NCI-H774 (cell line): ENCODE measurements at regions not wholly inside any gene's neighbourhood (a gene's known extent, or its start where the extent isn't known, plus 50 kb on each side); places are given as distances from the start of the nearest gene placed in this dataset.

Source experiments
- DNase-seq: peaks from one replicate; lab custom pipeline; 2025; lab: John Stamatoyannopoulos, UW

DNA sequence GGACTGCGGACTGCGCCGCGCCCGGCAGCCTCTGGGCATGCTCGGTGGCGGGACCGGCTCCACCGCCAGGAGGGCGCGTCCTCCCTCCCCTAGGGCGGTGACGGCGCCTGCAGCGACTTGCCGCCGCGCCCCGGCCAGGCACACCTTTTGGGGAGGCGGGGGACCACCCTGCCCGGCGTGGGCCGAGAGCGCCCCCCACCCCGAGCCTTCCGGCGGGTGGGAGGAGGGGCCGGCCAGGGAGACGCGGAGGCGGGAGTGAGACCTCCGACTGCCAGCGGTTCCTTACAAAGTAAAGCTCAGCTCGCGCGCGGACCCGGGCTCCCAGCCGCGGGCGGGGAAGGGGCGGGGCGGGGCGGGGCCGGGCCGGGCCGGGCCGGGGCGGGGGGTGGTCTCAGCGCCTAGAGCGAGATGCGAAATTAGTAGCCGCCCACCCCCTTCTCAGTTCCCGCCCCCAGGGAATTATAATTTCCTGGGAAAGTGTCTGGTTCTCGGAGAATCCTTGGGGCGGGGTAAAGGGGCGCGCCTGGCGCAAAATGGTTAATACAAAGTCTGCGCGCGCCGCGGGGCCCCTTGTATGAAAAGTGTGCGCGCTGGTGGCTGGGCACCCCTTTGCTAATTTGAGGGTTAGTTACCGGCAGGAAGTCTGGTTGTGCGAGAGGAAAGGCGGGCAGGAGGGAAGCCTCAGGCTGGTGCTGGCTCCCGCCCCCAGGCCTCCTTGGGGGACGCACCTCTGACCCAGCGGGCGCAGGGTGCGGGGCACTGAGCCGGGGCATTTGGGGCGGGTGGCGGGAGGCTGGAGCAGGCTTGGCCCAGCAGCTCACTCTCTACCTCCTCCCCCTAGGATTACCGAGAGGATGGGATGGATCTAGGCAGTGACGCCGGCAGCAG, 224.8 kb upstream of the IL12A start:
- DNase-seq: peak; percentile 92

DNA sequence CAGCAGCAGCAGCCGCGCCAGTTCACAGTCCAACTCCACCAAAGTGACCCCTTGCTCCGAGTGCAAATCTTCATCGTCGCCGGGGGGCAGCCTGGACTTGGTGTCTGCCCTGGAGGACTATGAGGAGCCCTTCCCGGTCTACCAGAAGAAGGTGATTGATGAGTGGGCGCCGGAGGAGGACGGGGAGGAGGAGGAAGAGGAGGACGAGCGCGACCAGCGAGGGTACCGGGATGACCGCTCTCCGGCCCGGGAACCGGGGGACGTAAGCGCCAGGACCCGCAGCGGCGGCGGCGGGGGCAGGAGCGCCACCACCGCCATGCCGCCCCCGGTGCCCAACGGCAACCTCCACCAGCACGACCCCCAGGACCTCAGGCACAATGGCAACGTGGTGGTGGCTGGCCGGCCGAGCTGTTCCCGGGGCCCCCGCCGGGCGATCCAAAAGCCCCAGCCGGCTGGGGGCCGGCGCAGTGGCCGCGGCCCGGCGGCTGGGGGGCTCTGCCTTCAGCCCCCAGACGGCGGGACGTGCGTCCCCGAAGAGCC, 224.1 kb upstream of the IL12A start:
- DNase-seq: no peak

DNA sequence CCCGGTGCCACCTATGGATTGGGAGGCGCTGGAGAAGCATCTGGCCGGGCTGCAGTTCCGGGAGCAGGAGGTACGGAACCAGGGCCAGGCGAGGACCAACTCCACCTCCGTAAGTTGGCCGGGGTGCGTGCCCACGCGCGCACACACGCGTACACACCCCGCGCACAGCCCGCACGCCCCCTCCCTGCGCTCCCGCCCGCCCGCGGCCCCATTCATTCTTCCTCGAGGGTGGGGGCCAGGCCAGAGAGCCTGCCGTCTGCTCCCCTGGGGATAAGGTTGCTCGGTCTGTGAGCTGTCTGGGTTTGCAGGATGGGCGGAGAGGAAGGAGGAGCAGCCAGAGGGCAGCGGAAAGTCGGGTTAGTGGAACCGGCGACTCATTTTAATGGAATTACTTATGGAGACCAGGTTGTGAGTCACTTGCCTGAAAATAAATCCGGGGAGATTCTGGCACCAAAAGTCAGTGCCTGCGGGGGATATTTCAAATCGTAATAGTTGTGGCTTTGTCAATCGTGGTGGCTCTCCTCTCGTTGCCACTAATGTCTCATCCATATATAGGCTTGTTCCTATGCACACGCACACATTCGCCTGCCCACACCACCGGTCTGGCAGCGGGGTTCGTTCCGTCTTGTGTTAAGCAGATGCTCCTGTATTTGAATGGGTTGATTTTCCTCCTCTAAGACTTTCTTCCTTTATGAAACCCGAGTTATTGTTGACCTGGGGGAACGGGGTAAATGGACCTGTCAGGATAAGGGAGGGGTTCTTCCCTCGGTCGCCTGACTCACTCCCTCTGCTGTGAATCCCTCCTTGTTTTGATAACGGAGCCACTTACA, 223.4 kb upstream of the IL12A start:
- peak; percentile 50 for DNase-seq

DNA sequence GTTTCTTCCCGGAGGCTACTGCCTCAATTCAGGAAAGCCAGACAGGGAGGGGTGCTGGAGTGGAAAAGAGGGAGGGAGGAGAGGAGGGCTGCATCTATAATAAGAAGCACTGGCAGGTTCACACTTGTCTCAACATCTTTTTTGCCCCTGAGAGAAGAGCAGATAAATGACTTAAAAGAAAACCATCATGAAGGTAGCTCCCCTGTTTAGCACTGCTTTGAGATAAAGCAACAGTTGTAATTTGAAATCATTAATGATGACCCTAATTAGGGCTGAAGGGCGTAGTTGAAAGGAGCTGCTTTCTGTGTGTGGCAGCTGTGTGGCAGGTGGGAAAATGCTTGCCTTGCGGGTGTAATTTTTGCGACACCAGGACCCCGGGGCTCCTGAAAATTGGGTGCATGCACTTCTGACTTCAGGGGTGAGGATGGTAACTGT, 222.8 kb upstream of the IL12A start:
- DNase-seq: no peak

DNA sequence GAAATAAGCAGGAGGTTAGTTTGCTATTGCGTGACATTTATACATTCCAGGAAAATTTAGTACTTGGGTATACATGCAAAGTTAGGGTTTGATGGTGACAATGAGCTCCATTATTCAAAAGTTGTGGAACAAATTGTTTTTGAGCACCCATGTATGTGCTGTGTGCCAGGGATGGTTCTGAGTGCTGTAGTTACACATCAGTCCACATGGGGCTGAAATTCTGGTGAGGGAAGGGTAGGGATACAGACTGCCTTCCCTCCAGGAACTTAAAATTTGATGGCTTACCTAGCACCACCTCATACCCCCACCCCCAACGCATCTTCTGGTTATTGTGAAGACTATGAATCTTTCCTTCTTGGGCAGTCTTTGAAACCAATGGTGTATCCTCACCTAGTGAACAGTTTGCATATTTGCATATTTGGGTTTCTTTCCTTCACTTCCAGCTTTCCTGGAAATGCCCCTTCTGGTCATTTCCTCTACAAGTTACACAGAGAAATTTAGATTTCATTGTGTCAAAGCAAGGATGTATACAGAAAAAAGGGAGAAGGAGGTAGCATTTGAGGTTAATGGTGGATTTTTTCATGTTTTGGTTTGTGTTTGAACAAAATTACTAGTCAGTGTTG, 222.0 kb upstream of the IL12A start:
- peak; percentile 33 for DNase-seq

DNA sequence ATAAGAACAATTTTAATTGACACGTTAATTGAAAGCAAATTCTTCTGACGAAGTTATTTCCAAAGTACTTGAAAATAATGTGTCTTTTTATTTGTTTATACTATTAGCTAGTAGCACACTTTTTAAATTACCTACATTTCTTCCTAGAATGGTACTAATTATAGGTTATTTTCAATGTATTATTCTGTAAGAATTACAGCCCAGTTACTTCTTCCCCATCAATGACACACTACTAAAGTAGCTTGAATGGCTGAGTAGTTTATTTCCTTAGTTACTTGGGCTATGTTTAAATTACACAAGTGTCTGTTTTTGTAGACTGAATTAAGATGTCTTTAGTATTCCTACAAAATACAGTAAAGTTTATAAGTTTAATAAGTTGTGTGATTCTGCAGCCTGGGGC, 217.6 kb upstream of the IL12A start:
- DNase-seq: no peak

GRCh38 chr3:159771865-159772611, 216.6 kb upstream of the IL12A start:
- DNase-seq: no peak

- no peak for DNase-seq
Observed at GRCh38 chr3:159773706-159774105, 214.9 kb upstream of the IL12A start.

DNA sequence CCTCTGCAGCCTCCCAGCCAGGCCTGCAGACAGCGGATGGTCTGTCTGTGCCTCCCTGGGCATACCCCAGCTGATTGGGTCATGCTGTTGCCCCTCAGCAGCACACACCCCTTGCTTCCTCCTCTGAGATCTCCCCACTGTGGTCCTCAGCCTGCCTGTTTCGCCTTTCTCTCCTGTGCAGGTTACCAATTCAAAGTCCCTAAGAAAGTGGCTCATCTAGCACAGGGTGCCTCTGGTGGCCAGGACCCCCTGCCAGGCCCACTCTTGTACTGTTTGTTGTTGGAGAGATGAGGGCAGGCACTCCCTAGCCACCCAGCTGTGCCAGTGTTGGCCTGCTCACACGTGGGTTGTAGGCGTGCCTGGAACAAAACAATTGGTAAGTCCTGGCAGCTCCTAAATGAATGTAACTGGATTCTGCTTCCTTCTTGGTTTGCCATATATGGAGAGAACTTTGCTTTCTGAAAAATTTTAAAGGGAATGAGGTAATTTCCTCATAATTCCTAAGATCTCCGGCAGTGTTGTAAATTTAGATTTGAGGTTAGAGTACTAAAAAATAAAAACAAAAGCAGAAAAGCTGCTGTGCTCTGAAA, 213.2 kb upstream of the IL12A start:
- peak; percentile 85 for DNase-seq

GRCh38 chr3:159776779-159777178, 211.9 kb upstream of the IL12A start:
- DNase-seq: no peak

DNA sequence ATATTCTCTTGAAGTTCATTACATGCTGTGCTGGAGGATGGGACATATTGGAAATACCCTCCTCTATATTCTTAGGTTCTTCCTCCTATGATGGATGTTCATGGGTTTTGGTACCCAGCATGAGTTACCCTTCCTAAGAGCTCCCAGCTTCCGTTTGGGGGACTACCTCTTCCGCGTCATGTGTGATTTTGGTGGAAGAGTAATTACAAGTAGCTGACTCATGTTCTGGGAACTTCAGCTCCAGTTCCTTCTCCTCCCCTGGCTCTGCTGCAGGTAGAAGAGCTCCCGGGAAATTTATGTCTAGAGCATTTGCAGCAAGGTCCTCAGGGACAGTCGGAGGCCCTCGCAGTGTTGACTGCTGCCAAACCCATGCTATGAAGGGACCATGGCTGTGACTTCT, 208.8 kb upstream of the IL12A start:
- no peak for DNase-seq

- DNase-seq: no peak
Observed at GRCh38 chr3:159781867-159782266, 206.8 kb upstream of the IL12A start.

- DNase-seq: peak; percentile 44
Observed at GRCh38 chr3:159782724-159783421, 205.8 kb upstream of the IL12A start.

- no peak for DNase-seq
Observed at GRCh38 chr3:159783780-159784742, 204.6 kb upstream of the IL12A start.

DNA sequence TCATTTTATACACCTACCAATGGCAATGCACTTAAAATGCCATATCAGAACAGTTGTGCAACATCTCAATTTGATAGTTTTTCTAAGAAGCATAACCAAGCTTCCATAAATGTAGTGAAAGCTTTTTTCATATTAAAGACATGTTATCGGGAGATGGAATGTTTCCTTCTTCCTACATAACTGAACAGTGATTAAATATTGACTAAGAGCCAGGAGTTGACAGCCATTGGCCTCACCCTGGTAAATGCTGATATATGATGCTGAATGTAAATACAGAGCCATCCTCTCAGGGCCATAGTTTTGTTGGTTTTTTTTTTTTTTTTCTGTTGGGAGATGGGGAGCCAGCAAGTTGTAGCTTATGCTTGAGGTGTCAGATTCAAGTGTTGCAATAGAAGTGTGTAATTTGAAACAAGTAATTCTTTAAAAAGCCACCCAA, 203.3 kb upstream of the IL12A start:
- DNase-seq: no peak

- DNase-seq: no peak
Observed at GRCh38 chr3:159786489-159787177, 202.0 kb upstream of the IL12A start.

DNA sequence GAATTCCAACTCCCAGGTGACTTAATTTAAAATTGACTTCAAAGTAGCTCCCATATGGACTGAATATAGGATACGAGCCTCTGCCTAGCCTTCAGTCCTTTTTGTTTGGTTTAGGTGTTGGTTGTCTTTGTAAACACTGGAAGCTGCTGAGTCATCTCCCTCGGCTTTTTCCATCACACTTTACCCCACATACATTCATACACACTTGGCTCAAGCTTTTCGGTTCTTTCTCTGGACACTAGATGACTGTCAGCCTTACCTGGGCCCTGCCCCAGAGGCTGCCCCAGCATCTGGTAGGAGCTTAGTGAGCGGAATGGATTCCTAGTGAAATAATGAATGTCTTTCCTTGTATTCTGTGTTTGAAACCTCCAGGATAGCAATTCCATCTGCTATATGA, 201.5 kb upstream of the IL12A start:
- no peak for DNase-seq

DNA sequence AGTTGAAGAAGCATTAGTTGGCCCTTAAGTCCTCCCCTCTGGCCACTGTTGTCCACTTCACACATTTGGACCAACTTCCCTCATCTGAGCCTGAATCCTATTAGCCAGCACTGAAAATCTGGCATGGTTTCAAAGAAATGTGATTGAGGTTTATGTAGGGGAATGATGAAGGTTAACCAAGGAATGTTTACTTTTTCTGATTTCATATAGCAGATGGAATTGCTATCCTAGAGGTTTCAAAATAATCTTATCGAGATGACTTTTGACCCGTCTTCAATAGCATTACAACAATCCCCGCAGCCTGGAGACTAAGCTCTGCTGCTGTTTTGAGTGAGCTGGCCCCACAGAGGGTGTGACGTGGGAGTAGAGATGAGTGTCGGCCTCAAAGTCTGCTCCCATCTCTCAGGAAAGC, 200.8 kb upstream of the IL12A start:
- DNase-seq: no peak

- DNase-seq: no peak
Observed at GRCh38 chr3:159788291-159788690, 200.3 kb upstream of the IL12A start.
